ENCODE measurements at regions not wholly inside any gene's neighbourhood (a gene's known extent, or its start where the extent isn't known, plus 50 kb on each side); places are given as distances from the start of the nearest gene placed in this dataset.

- no peak for TF ChIP-seq CTCF (IDR thresholded peaks at IDR 0.05)
- H3K27ac ChIP-seq, result no peak overlapping the region
- intact Hi-C loops (cut with DNase I), result no loop called here
- H3K4me3 ChIP-seq, result no peak overlapping the region
- no peaks in the 10 kb centered on the region for H3K36me3 ChIP-seq
- DNase-seq (no peak), ATAC-seq (no peak)
- WGBS, 2 donors, result 100% methylated on average over 1 of the region's 1 CpG
- no peaks in the 10 kb centered on the region for H3K9me3 ChIP-seq
- H3K4me1 ChIP-seq, result peaks cover 0 to 24% (median 3%) of the 10 kb centered on the region in 9 donors
- H3K27me3 ChIP-seq, result no peaks in the 10 kb centered on the region
Observed at GRCh38 chr13:50247223-50247622, 232.0 kb downstream of the KCNRG start.

DNA sequence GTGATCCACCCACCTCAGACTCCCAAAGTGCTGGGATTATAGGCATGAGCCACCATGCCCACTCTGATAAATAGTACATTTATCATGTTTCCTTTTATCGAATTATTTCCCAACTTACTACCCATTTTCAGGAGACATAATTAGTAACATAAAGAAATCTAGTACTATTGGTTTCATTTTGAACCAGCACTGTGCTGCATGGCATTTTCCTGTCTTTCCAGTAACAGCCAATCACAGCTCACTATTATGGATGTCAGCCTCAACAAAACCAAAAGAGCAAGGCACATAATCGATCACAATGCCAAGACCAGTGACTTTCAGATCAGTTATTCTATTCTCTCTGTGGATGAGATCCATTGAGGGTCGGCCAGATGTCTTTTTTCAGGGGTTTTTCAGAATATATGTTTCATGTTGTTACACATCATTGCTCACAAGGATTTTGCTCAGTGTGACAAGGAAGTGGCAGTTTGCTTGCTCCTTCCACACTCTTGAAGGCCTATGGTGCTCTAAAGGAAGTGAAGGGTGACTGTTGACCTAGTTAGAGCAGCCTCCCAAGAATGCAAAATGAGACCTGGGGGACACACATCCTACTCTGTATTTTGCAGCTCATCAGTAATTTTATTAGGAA lies 233.4 kb downstream of the KCNRG start:
- no peaks in the 10 kb centered on the region for H3K27me3 ChIP-seq
- WGBS, 2 donors, result 92 to 93% methylated on average over 3 of the region's 3 CpGs
- intact Hi-C loops (cut with DNase I), result no loop called here
- DNase-seq, result no peak
- H3K4me3 ChIP-seq, result no peak overlapping the region
- no peak for ATAC-seq
- TF ChIP-seq CTCF (IDR thresholded peaks at IDR 0.05), result no peak
- H3K36me3 ChIP-seq, result no peaks in the 10 kb centered on the region
- H3K27ac ChIP-seq, result no peak overlapping the region
- H3K4me1 ChIP-seq, result peaks cover 0 to 24% (median 3%) of the 10 kb centered on the region in 9 donors
- no peaks in the 10 kb centered on the region for H3K9me3 ChIP-seq

GRCh38 chr13:50249144-50249521 lies 233.9 kb downstream of the KCNRG start:
- Histone ChIP-seq H3K9me3 (no peaks in the 10 kb centered on the region), H3K36me3 (no peaks in the 10 kb centered on the region), H3K4me3 (no peak overlapping the region), H3K27ac (no peak overlapping the region), H3K27me3 (no peaks in the 10 kb centered on the region), H3K4me1 (peaks cover 0 to 22% (median 3%) of the 10 kb centered on the region in 9 donors)
- 94 to 100% methylated on average over 1 of the region's 1 CpG for WGBS, 2 donors
- ATAC-seq (no peak), DNase-seq (no peak)
- intact Hi-C loops (cut with DNase I), result no loop called here
- TF ChIP-seq CTCF (IDR thresholded peaks at IDR 0.05), result no peak

DNA sequence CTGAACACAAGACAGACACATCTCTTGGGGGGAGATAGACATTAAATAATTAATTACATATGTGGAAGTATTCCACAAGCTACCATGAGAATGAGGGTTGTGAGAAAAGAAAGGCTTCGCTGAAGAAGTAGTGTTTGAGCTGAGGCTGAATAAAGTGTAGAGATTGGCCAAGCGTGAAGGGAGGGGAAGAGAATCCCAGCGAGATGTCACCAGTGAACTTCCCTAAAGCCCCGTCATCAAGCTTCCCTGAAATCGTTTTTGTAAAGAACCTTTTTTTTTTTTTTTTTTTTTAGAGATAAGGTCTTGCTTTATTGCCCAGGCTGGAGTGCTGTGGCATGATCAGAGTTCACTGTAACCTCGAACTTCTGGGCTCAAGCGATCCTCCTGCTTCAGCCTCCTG lies 235.2 kb downstream of the KCNRG start:
- Histone ChIP-seq H3K27ac (no peak overlapping the region), H3K9me3 (no peaks in the 10 kb centered on the region), H3K4me1 (peaks cover 0 to 9% (median 0%) of the 10 kb centered on the region in 9 donors), H3K4me3 (no peak overlapping the region), H3K36me3 (no peaks in the 10 kb centered on the region), H3K27me3 (no peaks in the 10 kb centered on the region)
- DNase-seq, result no peak
- no peak for TF ChIP-seq CTCF (IDR thresholded peaks at IDR 0.05)
- no peak for ATAC-seq
- WGBS, 2 donors, result 79 to 88% methylated on average over 7 of the region's 7 CpGs
- intact Hi-C loops (cut with DNase I), result no loop called here
